Astrocyte (in vitro differentiated cells and primary cell): ENCODE measurements at regions not wholly inside any gene's neighbourhood (a gene's known extent, or its start where the extent isn't known, plus 50 kb on each side); places are given as distances from the start of the nearest gene placed in this dataset.

ENCODE experiments used
- EZH2 ChIP-seq: IDR thresholded peaks from 2 replicates; pipeline ENCODE4 v1.6.1; 2012; ENCODE audit warnings: mild to moderate bottlenecking, low read length, inconsistent platforms; ENCODE audit not compliant: insufficient read depth
- TF ChIP-seq, protein P1 (sequence below): IDR thresholded peaks from 2 replicates; pipeline ENCODE4 v1.5.1; 2011; ENCODE audit warnings: low read depth, mild to moderate bottlenecking, inconsistent platforms, low read length, moderate library complexity; ENCODE audit not compliant: insufficient read depth

DNA sequence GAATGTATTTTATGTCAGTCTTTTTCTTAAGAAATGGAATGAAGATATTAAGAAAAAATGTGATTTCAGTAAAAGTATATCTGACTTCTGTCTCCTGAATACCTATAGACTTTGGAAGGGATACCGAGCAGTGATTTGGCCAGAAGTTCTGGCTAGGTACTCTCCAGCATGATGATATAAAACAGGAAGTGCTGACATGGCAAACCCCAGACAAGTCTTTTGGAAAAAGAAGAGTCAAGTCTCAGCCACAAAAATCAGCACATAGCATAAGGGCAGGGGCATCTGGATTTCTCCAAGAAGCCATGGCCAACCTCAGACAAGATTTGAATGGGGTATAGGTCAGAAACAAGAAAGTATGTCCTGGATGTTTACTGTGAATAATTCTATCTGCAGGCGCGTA lies 643.3 kb upstream of the ARRDC4 start:
- no peak for TF ChIP-seq EZH2
- TF ChIP-seq, protein P1, sequence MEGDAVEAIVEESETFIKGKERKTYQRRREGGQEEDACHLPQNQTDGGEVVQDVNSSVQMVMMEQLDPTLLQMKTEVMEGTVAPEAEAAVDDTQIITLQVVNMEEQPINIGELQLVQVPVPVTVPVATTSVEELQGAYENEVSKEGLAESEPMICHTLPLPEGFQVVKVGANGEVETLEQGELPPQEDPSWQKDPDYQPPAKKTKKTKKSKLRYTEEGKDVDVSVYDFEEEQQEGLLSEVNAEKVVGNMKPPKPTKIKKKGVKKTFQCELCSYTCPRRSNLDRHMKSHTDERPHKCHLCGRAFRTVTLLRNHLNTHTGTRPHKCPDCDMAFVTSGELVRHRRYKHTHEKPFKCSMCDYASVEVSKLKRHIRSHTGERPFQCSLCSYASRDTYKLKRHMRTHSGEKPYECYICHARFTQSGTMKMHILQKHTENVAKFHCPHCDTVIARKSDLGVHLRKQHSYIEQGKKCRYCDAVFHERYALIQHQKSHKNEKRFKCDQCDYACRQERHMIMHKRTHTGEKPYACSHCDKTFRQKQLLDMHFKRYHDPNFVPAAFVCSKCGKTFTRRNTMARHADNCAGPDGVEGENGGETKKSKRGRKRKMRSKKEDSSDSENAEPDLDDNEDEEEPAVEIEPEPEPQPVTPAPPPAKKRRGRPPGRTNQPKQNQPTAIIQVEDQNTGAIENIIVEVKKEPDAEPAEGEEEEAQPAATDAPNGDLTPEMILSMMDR: no peak
